OCI-LY3 (cell line): ENCODE measurements at regions not wholly inside any gene's neighbourhood (a gene's known extent, or its start where the extent isn't known, plus 50 kb on each side); places are given as distances from the start of the nearest gene placed in this dataset.

ENCODE experiments used
- H2AFZ ChIP-seq: fragments of 200-600, 300-600 bp; shearing (Covaris generic); 2 replicates; pipeline ENCODE4 v1.6.0; 2014; ENCODE audit warnings: antibody characterized with exemption, low read depth, low read length
- H3K27ac ChIP-seq: fragments of 200-600, 300-600 bp; sonication (generic); 2 replicates; pipeline ENCODE4 v1.5.1; 2014; ENCODE audit warnings: mild to moderate bottlenecking, low read length, moderate library complexity, mixed read lengths
- H3K27me3 ChIP-seq: fragments of 200-600, 300-600 bp; sonication (generic); 2 replicates; pipeline ENCODE4 v1.6.1; 2014; ENCODE audit warnings: low read depth, low read length, mixed read lengths
- H3K36me3 ChIP-seq: fragments of 200-600, 300-600 bp; sonication (generic); replicated peaks from 2 replicates; pipeline ENCODE3; 2014; ENCODE audit warnings: low read depth, low read length, mixed read lengths
- H3K4me1 ChIP-seq: fragments of 300-600, 200-600 bp; sonication (generic); 2 replicates; pipeline ENCODE4 v1.6.1; 2014; ENCODE audit warnings: low read length, mixed read lengths
- H3K4me2 ChIP-seq: fragments of 200-600, 300-600 bp; sonication (generic); 2 replicates; pipeline ENCODE4 v1.6.1; 2014; ENCODE audit warnings: low read length, mixed read lengths
- H3K4me3 ChIP-seq: fragments of 300-600, 200-600 bp; sonication (generic); 2 replicates; pipeline ENCODE4 v1.5.1; 2014; ENCODE audit warnings: antibody characterized with exemption, mild to moderate bottlenecking, low read length, moderate library complexity
- H3K79me2 ChIP-seq: fragments of 300-600, 200-600 bp; shearing (Covaris generic); 2 replicates; pipeline ENCODE4 v1.6.1; 2014; ENCODE audit warnings: mild to moderate bottlenecking, low read length, mixed read lengths
- H3K9ac ChIP-seq: fragments of 300-600, 200-600 bp; shearing (Covaris generic); 2 replicates; pipeline ENCODE4 v1.6.0; 2014; ENCODE audit warnings: mild to moderate bottlenecking, low read length, moderate library complexity
- H3K9me3 ChIP-seq: fragments of 200-600, 300-600 bp; shearing (Covaris generic); 2 replicates; pipeline ENCODE4 v1.6.1; 2014; ENCODE audit warnings: low read length, mixed read lengths; ENCODE audit not compliant: insufficient read depth
- H4K20me1 ChIP-seq: fragments of 200-600, 300-600 bp; sonication (generic); 2 replicates; pipeline ENCODE4 v1.6.1; 2016; ENCODE audit warnings: low read length, mixed read lengths; ENCODE audit not compliant: insufficient read depth
- CTCF ChIP-seq: fragments of 200-600, 300-600 bp; sonication (generic); IDR thresholded peaks from 2 replicates; pipeline ENCODE4 v1.5.1; 2014; ENCODE audit warnings: antibody characterized with exemption, low read length, low read depth
- EZH2phosphoT487 ChIP-seq: fragments of 200-600 bp; shearing (Covaris generic); IDR thresholded peaks from 2 replicates; pipeline ENCODE4 v1.6.1; 2018; ENCODE audit warnings: antibody characterized with exemption, mixed run types, low read depth

DNA sequence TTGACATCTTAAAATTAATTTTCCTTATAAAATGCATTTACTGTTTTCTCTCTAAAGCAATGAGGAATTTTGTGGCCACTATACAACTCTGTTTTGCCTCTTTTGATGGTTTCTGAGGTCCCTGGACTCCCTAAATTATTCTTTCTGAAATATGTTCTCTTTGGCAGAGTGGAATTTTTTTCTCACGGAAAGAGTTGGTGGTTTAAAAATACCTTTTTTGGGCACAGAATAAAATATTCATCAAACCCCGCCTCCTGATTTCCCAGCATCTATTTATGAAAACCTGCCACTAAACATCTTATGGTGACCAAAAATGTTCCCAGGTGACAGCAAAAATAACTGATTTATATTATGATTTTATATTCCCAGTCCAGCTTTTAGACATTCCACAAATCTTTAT is 165.3 kb upstream of the SYT6 start:
- H3K9ac ChIP-seq = no peak overlapping the region
- H3K27me3 ChIP-seq = no peaks in the 10 kb centered on the region
- no peak overlapping the region for H2AFZ ChIP-seq
- H3K4me2 ChIP-seq = no peak overlapping the region
- H3K79me2 ChIP-seq = no peaks in the 10 kb centered on the region
- no peaks in the 10 kb centered on the region for H4K20me1 ChIP-seq
- H3K4me3 ChIP-seq = no peak overlapping the region
- H3K4me1 ChIP-seq = no peaks in the 10 kb centered on the region
- no peaks in the 10 kb centered on the region for H3K36me3 ChIP-seq
- no peaks in the 10 kb centered on the region for H3K9me3 ChIP-seq
- no peak overlapping the region for H3K27ac ChIP-seq
- no peak for TF ChIP-seq CTCF
- TF ChIP-seq EZH2phosphoT487 = no peak

- Histone ChIP-seq H3K27ac (no peak overlapping the region), H3K4me1 (no peaks in the 10 kb centered on the region), H3K4me3 (no peak overlapping the region), H3K79me2 (no peaks in the 10 kb centered on the region), H4K20me1 (no peaks in the 10 kb centered on the region), H3K9me3 (no peaks in the 10 kb centered on the region), H3K36me3 (no peaks in the 10 kb centered on the region), H3K9ac (no peak overlapping the region), H2AFZ (no peak overlapping the region), H3K4me2 (no peak overlapping the region), H3K27me3 (no peaks in the 10 kb centered on the region)
- TF ChIP-seq EZH2phosphoT487 (no peak), CTCF (no peak)
Observed at GRCh38 chr1:114316204-114316603, 162.5 kb upstream of the SYT6 start.

- Histone ChIP-seq H3K9me3 (no peaks in the 10 kb centered on the region), H3K27ac (no peak overlapping the region), H2AFZ (no peak overlapping the region), H3K79me2 (no peaks in the 10 kb centered on the region), H3K27me3 (no peaks in the 10 kb centered on the region), H3K9ac (no peak overlapping the region), H4K20me1 (no peaks in the 10 kb centered on the region), H3K4me3 (no peak overlapping the region), H3K4me2 (no peak overlapping the region), H3K36me3 (no peaks in the 10 kb centered on the region), H3K4me1 (no peaks in the 10 kb centered on the region)
- TF ChIP-seq CTCF = no peak
- TF ChIP-seq EZH2phosphoT487 = no peak
Observed at GRCh38 chr1:114315631-114316030, 162.0 kb upstream of the SYT6 start.

GRCh38 chr1:114314576-114314975 is 160.9 kb upstream of the SYT6 start:
- Histone ChIP-seq H3K27me3 (no peaks in the 10 kb centered on the region), H3K27ac (no peak overlapping the region), H3K4me3 (no peak overlapping the region), H4K20me1 (no peaks in the 10 kb centered on the region), H3K36me3 (no peaks in the 10 kb centered on the region), H2AFZ (no peak overlapping the region), H3K4me1 (no peaks in the 10 kb centered on the region), H3K4me2 (no peak overlapping the region), H3K9ac (no peak overlapping the region), H3K9me3 (no peaks in the 10 kb centered on the region), H3K79me2 (no peaks in the 10 kb centered on the region)
- no peak for TF ChIP-seq CTCF
- no peak for TF ChIP-seq EZH2phosphoT487
